ENCODE measurements at regions not wholly inside any gene's neighbourhood (a gene's known extent, or its start where the extent isn't known, plus 50 kb on each side); places are given as distances from the start of the nearest gene placed in this dataset.
"Not testable (repeated sequence)": the region's sequence is repeated elsewhere in the genome, so short reads cannot be mapped to it uniquely, and the experiment has no call there.

- H3K27me3 Mint-ChIP-seq; DNase-seq; H3K4me3 Mint-ChIP-seq; ATAC-seq; H3K27ac Mint-ChIP-seq; H3K4me1 Mint-ChIP-seq; H3K36me3 Mint-ChIP-seq (ENCODE audit: low read depth); H3K9me3 ChIP-seq (ENCODE audit: control insufficient read depth, low read length, poor library complexity, severe bottlenecking): not testable (repeated sequence)
These were observed 106.0 kb upstream of the ESX1 start for GRCh38 chrX:104360774-104361173.

- no peak overlapping the region for H3K4me3 Mint-ChIP-seq
- H3K4me1 Mint-ChIP-seq = no peaks in the 10 kb centered on the region
- H3K27ac Mint-ChIP-seq = no peak overlapping the region
- no peaks in the 10 kb centered on the region for H3K9me3 ChIP-seq (ENCODE audit: control insufficient read depth, low read length, poor library complexity, severe bottlenecking)
- no peak for ATAC-seq
- H3K27me3 Mint-ChIP-seq = peaks cover 6% of the 10 kb centered on the region
- DNase-seq = no peak
- no peaks in the 10 kb centered on the region for H3K36me3 Mint-ChIP-seq (ENCODE audit: low read depth)
These were observed 104.4 kb upstream of the ESX1 start for GRCh38 chrX:104359124-104359523.

- no peak for ATAC-seq
- no peaks in the 10 kb centered on the region for H3K36me3 Mint-ChIP-seq (ENCODE audit: low read depth)
- no peak overlapping the region for H3K27ac Mint-ChIP-seq
- no peak for DNase-seq
- H3K27me3 Mint-ChIP-seq = peaks cover 14% of the 10 kb centered on the region
- H3K4me3 Mint-ChIP-seq = no peak overlapping the region
- H3K9me3 ChIP-seq (ENCODE audit: control insufficient read depth, low read length, poor library complexity, severe bottlenecking) = no peaks in the 10 kb centered on the region
- peaks cover 3% of the 10 kb centered on the region for H3K4me1 Mint-ChIP-seq
These were observed 96.5 kb upstream of the ESX1 start for GRCh38 chrX:104351173-104351769.

- no peaks in the 10 kb centered on the region for H3K9me3 ChIP-seq (ENCODE audit: control insufficient read depth, low read length, poor library complexity, severe bottlenecking)
- Mint-ChIP-seq H3K36me3 (ENCODE audit: low read depth) (peaks cover 2% of the 10 kb centered on the region), H3K27ac (no peak overlapping the region), H3K27me3 (peaks cover 11% of the 10 kb centered on the region), H3K4me3 (no peak overlapping the region), H3K4me1 (peaks cover 4% of the 10 kb centered on the region)
- no peak for DNase-seq
- no peak for ATAC-seq
These were observed 93.1 kb upstream of the ESX1 start for GRCh38 chrX:104347860-104348259.

GRCh38 chrX:104343428-104344129 is 88.8 kb upstream of the ESX1 start:
- no peaks in the 10 kb centered on the region for H3K9me3 ChIP-seq (ENCODE audit: control insufficient read depth, low read length, poor library complexity, severe bottlenecking)
- ATAC-seq (peak; percentile 70), DNase-seq (peak in 1 of 3 donors; percentile 7)
- H3K36me3 Mint-ChIP-seq (ENCODE audit: low read depth) = peaks cover 2% of the 10 kb centered on the region
- H3K27me3 Mint-ChIP-seq = peaks cover 18% of the 10 kb centered on the region
- no peak overlapping the region for H3K4me3 Mint-ChIP-seq
- peaks cover 2% of the 10 kb centered on the region for H3K4me1 Mint-ChIP-seq
- peak overlapping the region; percentile 34 for H3K27ac Mint-ChIP-seq

- Mint-ChIP-seq H3K4me3 (no peak overlapping the region), H3K27me3 (peaks cover 12% of the 10 kb centered on the region), H3K27ac (no peak overlapping the region), H3K4me1 (peaks cover 2% of the 10 kb centered on the region), H3K36me3 (ENCODE audit: low read depth) (peaks cover 2% of the 10 kb centered on the region)
- no peaks in the 10 kb centered on the region for H3K9me3 ChIP-seq (ENCODE audit: control insufficient read depth, low read length, poor library complexity, severe bottlenecking)
- no peak for ATAC-seq
- no peak for DNase-seq
These were observed 87.3 kb upstream of the ESX1 start for GRCh38 chrX:104342065-104342464.

- H3K9me3 ChIP-seq (ENCODE audit: control insufficient read depth, low read length, poor library complexity, severe bottlenecking) = no peaks in the 10 kb centered on the region
- no peak overlapping the region for H3K4me3 Mint-ChIP-seq
- ATAC-seq (no peak), DNase-seq (no peak)
- no peaks in the 10 kb centered on the region for H3K4me1 Mint-ChIP-seq
- no peaks in the 10 kb centered on the region for H3K27me3 Mint-ChIP-seq
- no peak overlapping the region for H3K27ac Mint-ChIP-seq
- no peaks in the 10 kb centered on the region for H3K36me3 Mint-ChIP-seq (ENCODE audit: low read depth)
These were observed 81.0 kb upstream of the ESX1 start for GRCh38 chrX:104335756-104336155.

GRCh38 chrX:104334971-104335370 is 80.2 kb upstream of the ESX1 start:
- Mint-ChIP-seq H3K27ac (no peak overlapping the region), H3K4me1 (no peaks in the 10 kb centered on the region), H3K27me3 (no peaks in the 10 kb centered on the region), H3K36me3 (ENCODE audit: low read depth) (no peaks in the 10 kb centered on the region), H3K4me3 (no peak overlapping the region)
- ATAC-seq (no peak), DNase-seq (no peak)
- no peaks in the 10 kb centered on the region for H3K9me3 ChIP-seq (ENCODE audit: control insufficient read depth, low read length, poor library complexity, severe bottlenecking)

GRCh38 chrX:104330966-104331365 is 76.2 kb upstream of the ESX1 start:
- Mint-ChIP-seq H3K27me3 (no peaks in the 10 kb centered on the region), H3K36me3 (ENCODE audit: low read depth) (no peaks in the 10 kb centered on the region), H3K27ac (no peak overlapping the region), H3K4me1 (no peaks in the 10 kb centered on the region), H3K4me3 (no peak overlapping the region)
- no peak for DNase-seq
- H3K9me3 ChIP-seq (ENCODE audit: control insufficient read depth, low read length, poor library complexity, severe bottlenecking) = no peaks in the 10 kb centered on the region
- ATAC-seq = no peak

GRCh38 chrX:104329731-104330130 is 75.0 kb upstream of the ESX1 start:
- Mint-ChIP-seq H3K4me1 (no peaks in the 10 kb centered on the region), H3K4me3 (no peak overlapping the region)
- DNase-seq = no peak

GRCh38 chrX:104325213-104325585 is 70.5 kb upstream of the ESX1 start:
- Mint-ChIP-seq H3K27me3 (peaks cover 6% of the 10 kb centered on the region), H3K4me1 (no peaks in the 10 kb centered on the region), H3K36me3 (ENCODE audit: low read depth) (no peaks in the 10 kb centered on the region), H3K27ac (no peak overlapping the region), H3K4me3 (no peak overlapping the region)
- ATAC-seq = no peak
- no peak for DNase-seq
- no peaks in the 10 kb centered on the region for H3K9me3 ChIP-seq (ENCODE audit: control insufficient read depth, low read length, poor library complexity, severe bottlenecking)

More at GRCh38 chrX:104329731-104330130, 75.0 kb upstream of the ESX1 start:
- Mint-ChIP-seq H3K36me3 (ENCODE audit: low read depth) (no peaks in the 10 kb centered on the region), H3K27ac (no peak overlapping the region), H3K27me3 (no peaks in the 10 kb centered on the region)
- H3K9me3 ChIP-seq (ENCODE audit: control insufficient read depth, low read length, poor library complexity, severe bottlenecking) = no peaks in the 10 kb centered on the region
- no peak for ATAC-seq

GRCh38 chrX:104324461-104325212 is 69.9 kb upstream of the ESX1 start:
- no peaks in the 10 kb centered on the region for H3K9me3 ChIP-seq (ENCODE audit: control insufficient read depth, low read length, poor library complexity, severe bottlenecking)
- ATAC-seq (no peak), DNase-seq (no peak)
- no peak overlapping the region for H3K4me3 Mint-ChIP-seq
- no peaks in the 10 kb centered on the region for H3K4me1 Mint-ChIP-seq
- no peak overlapping the region for H3K27ac Mint-ChIP-seq
- H3K36me3 Mint-ChIP-seq (ENCODE audit: low read depth) = no peaks in the 10 kb centered on the region
- H3K27me3 Mint-ChIP-seq = peaks cover 6% of the 10 kb centered on the region

- H3K36me3 Mint-ChIP-seq (ENCODE audit: low read depth) = no peaks in the 10 kb centered on the region
- no peak overlapping the region for H3K27ac Mint-ChIP-seq
- ATAC-seq (no peak), DNase-seq (no peak)
- H3K4me3 Mint-ChIP-seq = no peak overlapping the region
- H3K9me3 ChIP-seq (ENCODE audit: control insufficient read depth, low read length, poor library complexity, severe bottlenecking) = no peaks in the 10 kb centered on the region
- H3K4me1 Mint-ChIP-seq = no peaks in the 10 kb centered on the region
- peaks cover 6% of the 10 kb centered on the region for H3K27me3 Mint-ChIP-seq
These were observed 64.6 kb upstream of the ESX1 start for GRCh38 chrX:104319346-104319745.

Measured in T-helper 17 cell (primary cell).